CD4-positive, alpha-beta T cell treated with Interleukin-4 for 1 hour (primary cell): ENCODE measurements at regions not wholly inside any gene's neighbourhood (a gene's known extent, or its start where the extent isn't known, plus 50 kb on each side); places are given as distances from the start of the nearest gene placed in this dataset.

Source experiments
- DNase-seq, 2 donors: peaks; one replicate each; pipeline ENCODE4 v3.0.0-alpha.2; 2020 to 2022

DNA sequence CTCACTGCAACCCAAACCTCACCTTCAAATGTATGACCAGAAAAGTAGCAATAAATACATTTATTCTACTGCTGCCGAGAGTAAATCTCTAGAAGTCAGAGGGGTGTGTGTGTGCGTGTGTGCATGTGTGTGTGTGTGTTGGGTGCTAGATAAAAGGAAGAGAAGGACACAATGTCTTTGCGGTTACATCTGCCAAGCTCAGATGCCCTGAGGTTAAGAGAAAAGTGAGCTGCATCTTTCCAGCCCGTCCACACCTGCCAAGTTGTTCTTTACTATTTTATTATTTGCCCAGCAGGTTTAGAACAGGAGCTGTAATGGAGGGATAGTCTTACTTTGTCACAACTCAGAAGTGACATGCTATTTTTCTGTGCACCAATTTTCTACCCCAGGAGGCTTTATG, 54.5 kb upstream of the ANKFN1 start:
- DNase-seq, result no peak

DNA sequence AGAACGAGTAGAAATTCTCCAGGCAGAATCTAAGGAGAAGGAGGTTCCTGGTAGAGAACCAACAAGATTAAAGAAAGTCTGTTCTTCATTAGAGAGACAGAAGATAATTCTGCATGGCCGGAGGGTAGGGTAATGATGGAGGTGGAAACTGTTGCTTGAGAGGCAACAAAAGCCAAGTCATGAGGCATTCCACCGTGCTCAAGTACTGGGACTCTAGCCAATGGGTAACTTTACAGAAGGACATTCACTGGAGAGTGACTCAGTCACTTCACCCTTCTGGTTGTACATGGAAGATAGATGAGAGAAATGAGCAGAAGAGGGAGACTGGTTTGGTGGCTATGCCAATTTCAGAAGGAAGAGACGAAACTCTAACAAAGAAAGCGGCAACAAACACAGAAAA, 53.6 kb upstream of the ANKFN1 start:
- DNase-seq, result no peak
